Osteoblast (primary cell): ENCODE measurements at regions not wholly inside any gene's neighbourhood (a gene's known extent, or its start where the extent isn't known, plus 50 kb on each side); places are given as distances from the start of the nearest gene placed in this dataset.

ENCODE experiments used
- DNase-seq: peaks from one replicate; pipeline ENCODE4 v3.0.0; 2011; ENCODE audit warnings: low spot score, mixed read lengths; ENCODE audit not compliant: insufficient read length; ENCODE audit errors: missing footprints
- H2AFZ ChIP-seq: 2 replicates; pipeline ENCODE4 v1.6.0; 2011; ENCODE audit warnings: mild to moderate bottlenecking, low read length
- H3K27ac ChIP-seq: 2 replicates; pipeline ENCODE4 v1.5.1; 2011; ENCODE audit warnings: mild to moderate bottlenecking, low read depth, low read length, moderate library complexity
- H3K27me3 ChIP-seq: 2 replicates; pipeline ENCODE4 v1.6.0; 2012; ENCODE audit warnings: mild to moderate bottlenecking, control low read depth, inconsistent platforms, low read length, moderate library complexity; ENCODE audit not compliant: insufficient read depth
- H3K36me3 ChIP-seq: 2 replicates; pipeline ENCODE4 v1.5.1; 2011; ENCODE audit warnings: mild to moderate bottlenecking, low read length, control low read depth, moderate library complexity; ENCODE audit not compliant: insufficient read depth
- H3K4me1 ChIP-seq: 2 replicates; pipeline ENCODE4 v1.5.1; 2011; ENCODE audit warnings: mild to moderate bottlenecking, low read length, control low read depth, moderate library complexity; ENCODE audit not compliant: insufficient read depth
- H3K4me2 ChIP-seq: 2 replicates; pipeline ENCODE4 v1.6.0; 2011; ENCODE audit warnings: mild to moderate bottlenecking, low read length; ENCODE audit not compliant: insufficient read depth
- H3K4me3 ChIP-seq: fragments of 200-600 bp; sonication (generic); 3 replicates; pipeline ENCODE4 v1.5.1; 2012; ENCODE audit warnings: mild to moderate bottlenecking, low read length, inconsistent platforms; ENCODE audit not compliant: insufficient read depth
- H3K79me2 ChIP-seq: 2 replicates; pipeline ENCODE4 v1.6.0; 2012; ENCODE audit warnings: mild to moderate bottlenecking, low read length, control low read depth, inconsistent platforms; ENCODE audit not compliant: insufficient read depth
- H3K9me3 ChIP-seq: 2 replicates; pipeline ENCODE4 v1.5.1; 2011; ENCODE audit warnings: low read depth, low read length, control low read depth
- H4K20me1 ChIP-seq: 2 replicates; pipeline ENCODE4 v1.6.0; 2012; ENCODE audit warnings: mild to moderate bottlenecking, low read length, control low read depth; ENCODE audit not compliant: insufficient read depth
- CTCF ChIP-seq: IDR thresholded peaks from 2 replicates; pipeline ENCODE4 v1.5.1; 2011; ENCODE audit warnings: mild to moderate bottlenecking, low read depth, low read length, moderate library complexity; ENCODE audit errors: extremely low read depth

GRCh38 chr7:16046041-16046440, 359.6 kb upstream of the MEOX2 start:
- peaks cover 20% of the 10 kb centered on the region for H3K27me3 ChIP-seq
- no peak overlapping the region for H3K4me2 ChIP-seq
- no peaks in the 10 kb centered on the region for H3K9me3 ChIP-seq
- no peak overlapping the region for H2AFZ ChIP-seq
- no peak for DNase-seq
- H3K36me3 ChIP-seq = no peaks in the 10 kb centered on the region
- TF ChIP-seq CTCF = no peak
- H4K20me1 ChIP-seq = no peaks in the 10 kb centered on the region
- H3K4me3 ChIP-seq = no peak overlapping the region
- no peaks in the 10 kb centered on the region for H3K4me1 ChIP-seq
- no peak overlapping the region for H3K27ac ChIP-seq
- H3K79me2 ChIP-seq = no peaks in the 10 kb centered on the region

GRCh38 chr7:16045296-16045695, 358.8 kb upstream of the MEOX2 start:
- H4K20me1 ChIP-seq = no peaks in the 10 kb centered on the region
- no peak for DNase-seq
- no peak overlapping the region for H3K4me2 ChIP-seq
- H3K27me3 ChIP-seq = peaks cover 19% of the 10 kb centered on the region
- H2AFZ ChIP-seq = no peak overlapping the region
- TF ChIP-seq CTCF = no peak
- H3K36me3 ChIP-seq = no peaks in the 10 kb centered on the region
- no peak overlapping the region for H3K4me3 ChIP-seq
- H3K4me1 ChIP-seq = no peaks in the 10 kb centered on the region
- H3K27ac ChIP-seq = no peak overlapping the region
- H3K79me2 ChIP-seq = no peaks in the 10 kb centered on the region
- H3K9me3 ChIP-seq = no peaks in the 10 kb centered on the region

- Histone ChIP-seq H3K27ac (no peak overlapping the region), H3K4me1 (no peaks in the 10 kb centered on the region), H3K9me3 (no peaks in the 10 kb centered on the region), H3K36me3 (no peaks in the 10 kb centered on the region), H3K4me2 (no peak overlapping the region), H3K4me3 (no peak overlapping the region), H3K79me2 (no peaks in the 10 kb centered on the region), H4K20me1 (no peaks in the 10 kb centered on the region), H2AFZ (no peak overlapping the region), H3K27me3 (peaks cover 13% of the 10 kb centered on the region)
- TF ChIP-seq CTCF = no peak
- no peak for DNase-seq
Observed at GRCh38 chr7:16044645-16045044, 358.2 kb upstream of the MEOX2 start.

GRCh38 chr7:16040346-16040745, 353.9 kb upstream of the MEOX2 start:
- H3K27ac ChIP-seq = no peak overlapping the region
- no peak overlapping the region for H2AFZ ChIP-seq
- H3K79me2 ChIP-seq = no peaks in the 10 kb centered on the region
- H3K36me3 ChIP-seq = no peaks in the 10 kb centered on the region
- H3K27me3 ChIP-seq = no peaks in the 10 kb centered on the region
- H3K4me3 ChIP-seq = no peak overlapping the region
- H3K4me2 ChIP-seq = no peak overlapping the region
- no peak for DNase-seq
- H4K20me1 ChIP-seq = no peaks in the 10 kb centered on the region
- TF ChIP-seq CTCF = no peak
- H3K9me3 ChIP-seq = no peaks in the 10 kb centered on the region
- no peaks in the 10 kb centered on the region for H3K4me1 ChIP-seq
